ENCODE measurements at regions not wholly inside any gene's neighbourhood (a gene's known extent, or its start where the extent isn't known, plus 50 kb on each side); places are given as distances from the start of the nearest gene placed in this dataset.

DNA sequence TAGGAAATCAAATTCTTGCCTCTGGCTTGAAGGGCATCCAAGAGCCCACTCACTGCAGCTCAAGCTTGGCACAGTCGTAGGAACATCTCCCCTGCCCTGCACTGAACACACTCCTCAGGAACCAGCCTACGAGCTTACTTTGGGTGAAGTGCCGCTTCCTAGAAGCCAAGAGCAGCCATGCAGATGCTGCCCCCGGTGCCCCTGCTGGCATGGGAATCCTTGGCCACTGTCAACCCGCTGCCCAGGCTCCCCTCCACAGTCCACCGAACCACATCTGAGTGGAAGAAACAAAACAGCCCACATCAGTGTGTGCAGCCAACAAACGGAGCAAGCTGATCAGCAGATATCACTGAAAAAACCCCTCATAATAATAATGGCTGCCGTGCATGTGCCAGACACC lies 89.8 kb downstream of the TMEM215 start:
- TF ChIP-seq, protein P1, sequence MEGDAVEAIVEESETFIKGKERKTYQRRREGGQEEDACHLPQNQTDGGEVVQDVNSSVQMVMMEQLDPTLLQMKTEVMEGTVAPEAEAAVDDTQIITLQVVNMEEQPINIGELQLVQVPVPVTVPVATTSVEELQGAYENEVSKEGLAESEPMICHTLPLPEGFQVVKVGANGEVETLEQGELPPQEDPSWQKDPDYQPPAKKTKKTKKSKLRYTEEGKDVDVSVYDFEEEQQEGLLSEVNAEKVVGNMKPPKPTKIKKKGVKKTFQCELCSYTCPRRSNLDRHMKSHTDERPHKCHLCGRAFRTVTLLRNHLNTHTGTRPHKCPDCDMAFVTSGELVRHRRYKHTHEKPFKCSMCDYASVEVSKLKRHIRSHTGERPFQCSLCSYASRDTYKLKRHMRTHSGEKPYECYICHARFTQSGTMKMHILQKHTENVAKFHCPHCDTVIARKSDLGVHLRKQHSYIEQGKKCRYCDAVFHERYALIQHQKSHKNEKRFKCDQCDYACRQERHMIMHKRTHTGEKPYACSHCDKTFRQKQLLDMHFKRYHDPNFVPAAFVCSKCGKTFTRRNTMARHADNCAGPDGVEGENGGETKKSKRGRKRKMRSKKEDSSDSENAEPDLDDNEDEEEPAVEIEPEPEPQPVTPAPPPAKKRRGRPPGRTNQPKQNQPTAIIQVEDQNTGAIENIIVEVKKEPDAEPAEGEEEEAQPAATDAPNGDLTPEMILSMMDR (IDR thresholded peaks at IDR 0.05) = no peak
- no peak for TF ChIP-seq EP300 (IDR thresholded peaks at IDR 0.05)
